Activated CD4-positive, alpha-beta T cell treated with anti-CD3 and anti-CD28 coated beads, Interleukin-2, amount 50 U/mL, for 1 hour (primary cell): ENCODE measurements at regions not wholly inside any gene's neighbourhood (a gene's known extent, or its start where the extent isn't known, plus 50 kb on each side); places are given as distances from the start of the nearest gene placed in this dataset.
"Not testable (repeated sequence)": the region's sequence is repeated elsewhere in the genome, so short reads cannot be mapped to it uniquely, and the experiment has no call there.

Source experiments
- DNase-seq: peaks from one replicate; pipeline ENCODE4 v3.0.0-alpha.2; 2020

DNA sequence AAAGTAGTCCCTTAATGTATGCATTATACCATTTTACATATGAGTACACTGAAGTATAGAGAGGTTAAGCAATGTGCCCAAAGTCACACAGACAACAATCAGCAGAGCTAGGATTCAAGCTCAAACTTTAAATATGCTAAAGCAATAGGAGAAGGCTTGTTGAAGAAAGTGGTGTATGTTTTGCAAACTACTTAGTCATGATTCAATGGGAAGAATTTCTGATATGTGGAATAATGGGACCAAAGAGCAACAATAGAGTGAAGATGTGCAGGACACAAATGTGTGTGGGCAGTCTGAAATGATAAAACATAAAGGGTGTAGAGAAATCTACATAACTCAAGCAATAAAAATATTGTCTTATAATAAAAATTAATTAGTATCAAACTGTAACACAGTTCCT, 109.0 kb upstream of the ARSJ start:
- no peak for DNase-seq

GRCh38 chr4:114091546-114091945, 112.1 kb upstream of the ARSJ start:
- no peak for DNase-seq

GRCh38 chr4:114093221-114093715, 113.8 kb upstream of the ARSJ start:
- DNase-seq: no peak

GRCh38 chr4:114100288-114101031, 121.0 kb upstream of the ARSJ start:
- DNase-seq: no peak

DNA sequence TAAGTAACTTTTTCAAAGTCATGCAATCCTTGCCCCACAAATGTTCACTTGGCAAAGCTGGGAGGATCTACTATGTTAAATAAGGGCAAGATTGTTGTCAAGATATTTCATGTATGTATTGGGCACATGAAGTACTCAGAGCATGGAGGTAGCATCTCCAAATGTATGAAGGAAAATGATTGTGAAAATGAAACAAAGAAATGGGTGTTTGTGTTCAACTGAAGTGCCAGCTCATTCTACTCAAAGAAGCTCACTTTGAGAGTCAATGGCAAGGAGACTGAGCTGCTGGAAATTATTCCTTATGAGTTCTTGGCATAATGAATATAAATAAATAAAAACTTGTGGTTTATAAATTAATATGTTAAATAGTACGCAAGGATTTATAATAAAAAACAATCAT, 124.5 kb upstream of the ARSJ start:
- DNase-seq: no peak

- no peak for DNase-seq
These were observed 129.4 kb upstream of the ARSJ start for GRCh38 chr4:114108869-114109268.

DNA sequence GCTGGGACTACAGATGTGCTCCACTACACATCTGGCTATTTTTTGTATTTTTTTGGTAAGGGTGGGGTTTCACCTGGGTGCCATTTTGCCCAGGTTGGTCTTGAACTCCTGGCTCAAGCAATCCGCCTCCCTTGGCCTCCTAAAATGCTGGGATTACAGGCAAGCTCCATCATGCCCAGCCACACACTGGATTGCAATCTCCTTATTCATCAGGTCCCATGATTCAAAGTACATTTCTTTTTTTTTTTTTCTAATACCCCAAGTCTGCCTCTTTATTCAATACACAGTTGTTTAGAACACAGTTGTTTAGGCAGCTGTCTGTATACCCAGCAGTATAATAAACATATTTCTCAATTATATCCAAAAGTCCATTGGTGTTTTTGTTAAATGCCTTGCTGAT, 130.3 kb upstream of the ARSJ start:
- DNase-seq: no peak

DNA sequence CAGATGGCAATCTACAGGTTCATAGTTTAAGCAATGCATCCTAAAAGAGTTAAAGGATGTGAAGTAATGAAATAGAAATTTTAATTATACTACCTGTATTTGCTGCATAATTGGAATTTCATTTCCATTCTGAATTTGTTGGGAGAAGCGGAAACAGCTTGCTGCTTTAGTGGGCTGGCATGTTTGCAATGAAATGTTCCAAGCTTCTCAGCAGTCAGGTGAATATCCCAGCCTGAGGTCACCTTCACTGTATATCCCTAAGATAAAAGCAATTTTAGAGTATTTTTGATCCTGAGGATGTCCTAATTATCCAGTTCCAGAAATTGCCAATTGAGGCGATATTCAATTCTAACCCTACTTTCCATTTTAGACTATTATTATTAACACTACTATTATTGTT, 136.1 kb upstream of the ARSJ start:
- no peak for DNase-seq

GRCh38 chr4:114116861-114117260, 137.4 kb upstream of the ARSJ start:
- DNase-seq: no peak

- no peak for DNase-seq
These were observed 141.8 kb upstream of the ARSJ start for GRCh38 chr4:114121221-114121620.

DNA sequence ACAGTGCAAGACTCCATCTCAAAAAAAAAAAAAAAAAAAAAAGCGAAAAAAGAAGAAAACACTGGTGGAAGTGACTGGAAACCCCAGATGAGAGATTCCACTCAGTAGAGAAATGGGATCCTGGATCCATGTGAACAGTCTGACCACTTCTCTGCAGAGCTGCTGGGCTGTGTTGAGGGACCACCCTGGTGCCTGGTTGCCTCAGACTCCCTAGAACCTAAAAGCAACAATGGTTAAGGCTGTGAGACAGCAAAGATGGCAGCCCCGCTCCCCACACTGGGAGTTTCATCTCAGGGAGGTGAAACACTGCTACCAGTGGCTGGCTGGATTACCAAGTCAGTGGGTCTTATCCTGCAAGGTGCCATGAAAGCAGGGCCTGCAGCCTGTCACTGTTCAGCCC, 152.8 kb upstream of the ARSJ start:
- no peak for DNase-seq

GRCh38 chr4:114132830-114133229, 153.4 kb upstream of the ARSJ start:
- DNase-seq: no peak

GRCh38 chr4:114136069-114136468, 156.6 kb upstream of the ARSJ start:
- no peak for DNase-seq

GRCh38 chr4:114137984-114138383, 158.5 kb upstream of the ARSJ start:
- no peak for DNase-seq

DNA sequence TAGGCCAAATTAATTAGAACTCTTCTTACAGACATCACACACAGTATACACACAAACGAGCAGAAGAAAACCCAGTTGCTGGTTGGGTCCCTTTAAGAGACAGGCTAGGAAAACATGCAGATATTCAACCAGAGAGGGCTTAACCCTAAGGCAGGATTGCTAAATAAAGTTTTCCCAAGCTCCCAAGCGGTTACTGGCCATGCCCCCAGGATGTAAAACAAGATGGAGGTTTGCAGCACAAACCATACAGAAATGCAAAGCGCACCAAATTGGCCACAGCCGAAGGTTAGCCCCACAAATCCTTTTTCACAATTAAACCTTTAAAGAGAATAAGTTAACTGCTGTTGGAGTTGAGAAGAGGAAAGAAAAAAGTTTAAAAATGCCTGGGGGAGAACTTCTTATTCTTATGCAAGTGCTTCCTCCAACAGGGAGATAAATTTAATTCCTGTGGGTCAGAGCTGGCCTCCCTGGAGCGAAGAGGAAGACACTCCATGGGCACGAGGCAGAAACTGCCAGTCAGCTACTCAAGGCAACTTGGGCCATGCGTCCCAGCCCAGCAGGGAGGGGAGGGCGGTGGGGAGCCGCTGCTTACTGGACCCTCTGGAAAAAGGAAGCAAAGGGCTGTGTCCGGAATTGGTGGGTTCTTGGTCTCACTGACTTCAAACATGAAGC, 167.6 kb upstream of the ARSJ start:
- DNase-seq: no peak

DNA sequence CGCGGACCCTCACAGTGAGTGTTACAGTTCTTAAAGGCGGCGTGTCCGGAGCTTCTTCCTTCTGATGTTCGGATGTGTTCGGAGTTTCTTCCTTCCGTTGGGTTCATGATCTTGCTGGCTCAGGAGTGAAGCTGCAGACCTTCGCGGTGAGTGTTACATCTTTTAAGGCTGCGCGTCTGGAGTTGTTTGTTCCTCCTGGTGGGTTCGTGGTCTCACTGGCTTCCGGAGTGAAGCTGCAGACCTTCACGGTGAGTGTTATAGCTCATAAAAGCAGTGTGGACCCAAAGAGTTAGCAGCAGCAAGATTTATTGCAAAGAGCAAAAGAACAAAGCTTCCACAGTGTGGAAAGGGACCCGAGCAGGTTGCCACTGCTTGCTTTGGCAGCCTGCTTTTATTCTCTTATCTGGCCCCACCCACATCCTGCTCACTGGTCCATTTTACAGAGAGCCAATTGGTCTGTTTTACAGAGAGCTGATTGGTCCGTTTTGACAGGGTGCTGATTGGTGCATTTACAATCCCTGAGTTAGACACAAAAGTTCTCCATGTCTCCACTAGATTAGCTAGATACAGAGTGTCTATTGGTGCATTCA, 168.3 kb upstream of the ARSJ start:
- DNase-seq: not testable (repeated sequence)

- DNase-seq: not testable (repeated sequence)
These were observed 169.1 kb upstream of the ARSJ start for GRCh38 chr4:114148372-114149070.

- no peak for DNase-seq
These were observed 176.9 kb upstream of the ARSJ start for GRCh38 chr4:114156371-114156770.

DNA sequence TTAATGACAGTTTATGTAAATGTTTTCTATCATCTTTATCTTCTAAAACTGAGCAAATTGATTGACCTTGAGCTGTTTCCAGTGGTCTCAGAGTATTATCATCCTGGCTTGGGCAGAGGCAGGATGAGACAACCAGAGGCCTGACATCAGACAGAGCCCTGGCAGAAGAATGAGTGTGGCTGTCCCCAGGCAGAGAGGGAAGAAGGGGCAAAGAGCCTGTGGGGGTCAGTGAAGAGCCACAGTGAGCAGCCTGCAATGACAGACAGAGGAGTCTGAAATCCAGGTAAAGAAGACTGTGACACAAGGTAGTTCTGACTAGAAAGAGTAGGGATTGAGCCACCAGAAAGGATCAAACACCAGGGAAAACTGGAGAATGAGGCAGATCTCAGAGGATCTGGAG, 182.4 kb upstream of the ARSJ start:
- DNase-seq: no peak

DNA sequence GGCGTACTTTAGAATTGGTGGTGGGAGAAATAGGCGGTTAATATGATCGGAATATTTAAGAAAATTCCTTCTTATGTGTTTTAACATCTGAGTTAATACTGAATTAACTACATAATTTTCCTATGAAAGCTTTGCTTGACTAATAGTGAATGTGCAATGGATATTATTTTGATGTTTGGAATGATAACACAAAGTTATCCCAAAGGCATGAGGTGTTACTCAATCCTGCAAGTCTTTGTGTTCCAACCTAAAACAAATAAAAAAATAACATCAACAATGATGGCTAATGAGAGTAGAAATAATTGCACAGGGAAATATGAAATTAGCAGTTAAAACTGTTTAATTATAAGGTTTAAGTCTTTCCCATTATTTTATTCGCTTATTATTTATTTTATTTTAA, 183.6 kb upstream of the ARSJ start:
- DNase-seq: no peak

GRCh38 chr4:114173968-114174367, 194.5 kb upstream of the ARSJ start:
- DNase-seq: no peak

- DNase-seq: no peak
These were observed 198.2 kb upstream of the ARSJ start for GRCh38 chr4:114177628-114178027.

DNA sequence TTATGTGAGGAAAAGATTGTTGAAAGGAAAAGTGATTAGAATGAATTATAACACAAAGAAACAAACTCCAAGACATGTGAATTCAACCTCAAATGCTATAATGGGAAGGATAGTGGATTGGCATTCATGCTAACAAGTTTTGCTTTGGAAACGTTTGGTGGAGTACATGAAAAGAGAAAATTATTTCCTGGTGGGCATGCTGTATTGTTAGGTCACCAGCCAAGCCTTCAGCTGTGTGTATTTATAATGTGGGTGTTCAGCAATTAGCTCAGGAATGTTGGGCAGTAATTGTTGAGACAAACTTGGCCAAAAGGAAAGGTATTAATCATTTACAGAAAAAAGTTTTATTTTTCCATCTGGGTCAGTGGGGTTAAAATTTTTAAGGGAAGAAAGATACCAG, 198.9 kb upstream of the ARSJ start:
- no peak for DNase-seq

- peak; percentile 2 for DNase-seq
These were observed 201.0 kb upstream of the ARSJ start for GRCh38 chr4:114180481-114180880.
